B cell (primary cell): ENCODE measurements at regions not wholly inside any gene's neighbourhood (a gene's known extent, or its start where the extent isn't known, plus 50 kb on each side); places are given as distances from the start of the nearest gene placed in this dataset.

Source experiments
- ATAC-seq: fragments of 200-7000 bp; cut with Tn5 transposase; one replicate; pipeline ENCODE4 v1.10.0; 2021; ENCODE audit warnings: low read depth, mild to moderate bottlenecking, moderate number of reproducible peaks, moderate library complexity
- CTCF ChIA-PET: fragments of 350-600 bp; sonication (Branson Sonifier 250); formaldehyde crosslinking; loops from one replicate; lab custom pipeline; 2021; ENCODE audit warnings: antibody characterized with exemption, inconsistent platforms; lab: Charles Lee
- POLR2A ChIA-PET: fragments of 350-600 bp; sonication (Branson Sonifier 250); formaldehyde crosslinking; loops from one replicate; lab custom pipeline; 2021; ENCODE audit warnings: antibody characterized with exemption; lab: Charles Lee
- DNase-seq: peaks from one replicate; pipeline ENCODE4 v3.0.0; 2013
- H2AFZ ChIP-seq: 2 replicates; pipeline ENCODE4 v1.6.1; 2012; ENCODE audit warnings: mild to moderate bottlenecking, low read depth, low read length; ENCODE audit not compliant: insufficient read depth, poor library complexity, severe bottlenecking
- H3K27ac ChIP-seq, 2 donors: 1 replicate in 1 of 2; 2 replicates in 1 of 2; pipeline ENCODE4 v1.5.1; 2012 to 2013; ENCODE audit warnings: low read length in 2 of 2, mild to moderate bottlenecking in 2 of 2, moderate library complexity in 1 of 2
- H3K27me3 ChIP-seq, 4 experiments: fragments of 200-600 bp in 1 of 4; sonication (generic) in 1 of 4; replicated peaks in 1 of 4; 1 replicate in 2 of 4; 2 replicates in 2 of 4; pipeline versions ENCODE4 v1.6.1 to v1.7.0; 2013 to 2016; ENCODE audit warnings: low read length in 3 of 4, mild to moderate bottlenecking in 2 of 4, mixed read lengths in 1 of 4, moderate library complexity in 1 of 4; ENCODE audit not compliant: insufficient read depth in 4 of 4, control insufficient read depth in 3 of 4; ENCODE audit errors: control extremely low read depth in 1 of 4
- H3K36me3 ChIP-seq, 2 experiments: replicated peaks in 1 of 2; 1 replicate in 1 of 2; 2 replicates in 1 of 2; pipeline versions ENCODE4 v1.6.1 to v1.7.1; 2013; ENCODE audit warnings: low read length in 1 of 2; ENCODE audit not compliant: insufficient read depth in 2 of 2, control insufficient read depth in 1 of 2; ENCODE audit errors: control extremely low read depth in 1 of 2, extremely low read depth in 1 of 2
- H3K4me1 ChIP-seq, 2 donors: fragments of 200-600 bp in 1 of 2; sonication (generic) in 1 of 2; 1 replicate in 1 of 2; 2 replicates in 1 of 2; pipeline versions ENCODE4 v1.5.1 to v1.6.1; 2013 to 2017; ENCODE audit warnings: low read length in 2 of 2; ENCODE audit not compliant: control insufficient read depth in 2 of 2, insufficient read depth in 2 of 2
- H3K4me2 ChIP-seq: replicated peaks from 2 replicates; pipeline ENCODE3; 2012; ENCODE audit warnings: mild to moderate bottlenecking, low read depth, low read length; ENCODE audit not compliant: poor library complexity, severe bottlenecking
- H3K4me3 ChIP-seq, 5 experiments: fragments of 200-600 bp in 1 of 5; sonication (generic) in 1 of 5; 1 replicate in 3 of 5; 2 replicates in 2 of 5; pipeline versions ENCODE4 v1.5.1 to v1.7.0; 2011 to 2016; ENCODE audit warnings: low read length in 4 of 5, mild to moderate bottlenecking in 4 of 5, low read depth in 2 of 5, control low read depth in 1 of 5, moderate library complexity in 1 of 5; ENCODE audit not compliant: insufficient read depth in 1 of 5; ENCODE audit errors: control extremely low read depth in 1 of 5, extremely low read depth in 1 of 5
- H3K79me2 ChIP-seq: fragments of 200-600 bp; sonication (generic); one replicate; pipeline ENCODE4 v1.6.0; 2016; ENCODE audit warnings: low read length; ENCODE audit not compliant: control insufficient read depth, insufficient read depth
- H3K9ac ChIP-seq: fragments of 200-600 bp; sonication (generic); 2 replicates; pipeline ENCODE4 v1.6.1; 2017; ENCODE audit warnings: mild to moderate bottlenecking, low read length, moderate library complexity
- H3K9me3 ChIP-seq, 3 donors: one replicate each; pipeline versions ENCODE4 v1.6.1 to v1.7.1; 2013; ENCODE audit warnings: low read length in 2 of 3; ENCODE audit not compliant: control insufficient read depth in 2 of 3, insufficient read depth in 1 of 3; ENCODE audit errors: control extremely low read depth in 1 of 3
- H4K20me1 ChIP-seq: 2 replicates; pipeline ENCODE4 v1.6.0; 2012; ENCODE audit warnings: mild to moderate bottlenecking, low read length; ENCODE audit not compliant: insufficient read depth, control insufficient read depth, poor library complexity, severe bottlenecking
- H3K27ac Mint-ChIP-seq: one replicate; pipeline ENCODE4 v1.8.0; 2021; ENCODE audit warnings: mixed read lengths
- H3K27me3 Mint-ChIP-seq: one replicate; pipeline ENCODE4 v1.8.0; 2021; ENCODE audit warnings: mixed read lengths
- H3K4me1 Mint-ChIP-seq: one replicate; pipeline ENCODE4 v1.8.0; 2021; ENCODE audit warnings: mixed read lengths
- H3K4me3 Mint-ChIP-seq: one replicate; pipeline ENCODE4 v1.8.0; 2021; ENCODE audit warnings: mixed read lengths
- H3K9me3 Mint-ChIP-seq: one replicate; pipeline ENCODE4 v1.8.0; 2022; ENCODE audit warnings: mixed read lengths; ENCODE audit not compliant: insufficient read depth
- CTCF ChIP-seq: fragments of 200-600 bp; IDR thresholded peaks from one replicate; pipeline ENCODE4 v1.8.0; 2022; ENCODE audit warnings: antibody characterized with exemption, mild to moderate bottlenecking
- EZH2 ChIP-seq: IDR thresholded peaks from 2 replicates; pipeline ENCODE4 v1.6.1; 2012; ENCODE audit warnings: borderline replicate concordance, low read depth, mild to moderate bottlenecking, moderate library complexity, low read length; ENCODE audit not compliant: insufficient read depth, poor library complexity, severe bottlenecking
- WGBS: methylation state at CpG from one replicate; pipeline ENCODE4 v1.1.5; 2013; ENCODE audit warnings: missing lambda C conversion rate; ENCODE audit not compliant: insufficient coverage; 5-methylcytosine and 5-hydroxymethylcytosine counted together
- intact Hi-C: fragments of 100-400 bp; cut with micrococcal nuclease; formaldehyde crosslinking; loops from one replicate; pipeline ENCODE4 v1.10.0; 2022

GRCh38 chr5:115439042-115439441 lies 105.5 kb downstream of the FEM1C start:
- no peak overlapping the region for H3K4me2 ChIP-seq
- peaks cover 10% of the 10 kb centered on the region for H3K9me3 Mint-ChIP-seq
- 100% methylated on average over 1 of the region's 2 CpGs for WGBS
- H3K36me3 ChIP-seq = no peaks in the 10 kb centered on the region
- peaks cover 19% of the 10 kb centered on the region for H3K27me3 Mint-ChIP-seq
- H3K9ac ChIP-seq = no peak overlapping the region
- peaks cover 0 to 2% (median 0%) of the 10 kb centered on the region in 4 experiments for H3K27me3 ChIP-seq
- H4K20me1 ChIP-seq = no peaks in the 10 kb centered on the region
- no peaks in the 10 kb centered on the region for H3K79me2 ChIP-seq
- H3K4me1 Mint-ChIP-seq = no peaks in the 10 kb centered on the region
- no peaks in the 10 kb centered on the region for H3K4me1 ChIP-seq
- TF ChIP-seq CTCF (no peak), EZH2 (no peak)
- DNase-seq = no peak
- POLR2A ChIA-PET = no interaction called here
- H3K4me3 ChIP-seq = no peak overlapping the region
- no peak overlapping the region for H3K27ac Mint-ChIP-seq
- intact Hi-C loops = no loop called here
- ATAC-seq = no peak
- CTCF ChIA-PET = no interaction called here
- H3K27ac ChIP-seq = no peak overlapping the region
- H3K4me3 Mint-ChIP-seq = no peak overlapping the region
- no peak overlapping the region for H2AFZ ChIP-seq
- H3K9me3 ChIP-seq = peaks cover 0 to 17% (median 13%) of the 10 kb centered on the region in 3 donors

GRCh38 chr5:115435778-115436712 lies 108.5 kb downstream of the FEM1C start:
- TF ChIP-seq EZH2 (no peak), CTCF (no peak)
- Histone ChIP-seq H3K4me1 (no peaks in the 10 kb centered on the region), H3K9me3 (peaks cover 0 to 13% (median 11%) of the 10 kb centered on the region in 3 donors), H3K9ac (no peak overlapping the region), H3K4me3 (no peak overlapping the region), H4K20me1 (no peaks in the 10 kb centered on the region), H3K27me3 (peaks cover 0 to 3% (median 0%) of the 10 kb centered on the region in 4 experiments), H3K27ac (no peak overlapping the region), H3K4me2 (no peak overlapping the region), H3K36me3 (no peaks in the 10 kb centered on the region), H3K79me2 (no peaks in the 10 kb centered on the region), H2AFZ (no peak overlapping the region)
- no CpG with 5 or more reads among the region's 3 CpGs for whole genome bisulfite sequencing
- H3K9me3 Mint-ChIP-seq = peaks cover 10% of the 10 kb centered on the region
- no peak for ATAC-seq
- intact Hi-C loops = no loop called here
- H3K27ac Mint-ChIP-seq = no peak overlapping the region
- ChIA-PET POLR2A (no interaction called here), CTCF (no interaction called here)
- H3K4me3 Mint-ChIP-seq = no peak overlapping the region
- no peaks in the 10 kb centered on the region for H3K4me1 Mint-ChIP-seq
- no peak for DNase-seq
- peaks cover 3% of the 10 kb centered on the region for H3K27me3 Mint-ChIP-seq
